ENCODE measurements at regions not wholly inside any gene's neighbourhood (a gene's known extent, or its start where the extent isn't known, plus 50 kb on each side); places are given as distances from the start of the nearest gene placed in this dataset.

- Histone ChIP-seq H3K27ac (ENCODE audit: insufficient read length, low read depth, low read length) (no peak overlapping the region), H3K56ac (ENCODE audit: insufficient read length, low read depth, low read length) (no peak overlapping the region), H2BK12ac (ENCODE audit: insufficient read length, low read depth, low read length) (no peak overlapping the region), H4K91ac (ENCODE audit: insufficient read length, low read depth, low read length) (no peak overlapping the region), H3K9ac (ENCODE audit: extremely low read depth, insufficient read length, low read length) (no peak overlapping the region), H2AFZ (ENCODE audit: low read length) (no peak overlapping the region), H3K79me2 (ENCODE audit: insufficient read depth, low read length) (no peaks in the 10 kb centered on the region), H2BK120ac (ENCODE audit: low read depth, low read length, poor library complexity, severe bottlenecking) (no peak overlapping the region), H3K9me3 (ENCODE audit: control insufficient read depth, low read depth, low read length) (no peaks in the 10 kb centered on the region), H3T11ph (ENCODE audit: low read length) (no peak overlapping the region), H4K8ac (replicated peaks; ENCODE audit: insufficient read length, low read depth, low read length) (no peak overlapping the region), H3K27me3 (ENCODE audit: insufficient read depth, low read length) (no peaks in the 10 kb centered on the region), H3K23me2 (ENCODE audit: insufficient read length, low read depth, low read length, poor library complexity, severe bottlenecking) (no peaks in the 10 kb centered on the region), H3K18ac (ENCODE audit: insufficient read length, low read depth, low read length) (no peak overlapping the region), H3K79me1 (ENCODE audit: insufficient read depth, low read depth, low read length, poor library complexity, severe bottlenecking) (no peaks in the 10 kb centered on the region), H3K14ac (ENCODE audit: insufficient read depth, low read length) (no peak overlapping the region), H2BK5ac (ENCODE audit: insufficient read length, low read length) (no peak overlapping the region), H2AK5ac (ENCODE audit: insufficient read length, low read length) (no peak overlapping the region), H4K5ac (ENCODE audit: insufficient read length, low read depth, low read length) (no peak overlapping the region), H2BK15ac (ENCODE audit: low read depth, low read length) (no peak overlapping the region), H3K23ac (ENCODE audit: insufficient read length, low read depth, low read length) (no peak overlapping the region), H4K20me1 (ENCODE audit: control insufficient read depth, insufficient read depth, insufficient read length) (no peaks in the 10 kb centered on the region), H3K4me2 (ENCODE audit: insufficient read depth, insufficient read length, low read length) (no peak overlapping the region), H3K4me1 (ENCODE audit: insufficient read depth, low read length) (no peaks in the 10 kb centered on the region), H3K4ac (ENCODE audit: low read depth, low read length) (no peak overlapping the region), H2BK20ac (ENCODE audit: low read depth, low read length, poor library complexity, severe bottlenecking) (no peak overlapping the region)
- TF ChIP-seq, protein P1, sequence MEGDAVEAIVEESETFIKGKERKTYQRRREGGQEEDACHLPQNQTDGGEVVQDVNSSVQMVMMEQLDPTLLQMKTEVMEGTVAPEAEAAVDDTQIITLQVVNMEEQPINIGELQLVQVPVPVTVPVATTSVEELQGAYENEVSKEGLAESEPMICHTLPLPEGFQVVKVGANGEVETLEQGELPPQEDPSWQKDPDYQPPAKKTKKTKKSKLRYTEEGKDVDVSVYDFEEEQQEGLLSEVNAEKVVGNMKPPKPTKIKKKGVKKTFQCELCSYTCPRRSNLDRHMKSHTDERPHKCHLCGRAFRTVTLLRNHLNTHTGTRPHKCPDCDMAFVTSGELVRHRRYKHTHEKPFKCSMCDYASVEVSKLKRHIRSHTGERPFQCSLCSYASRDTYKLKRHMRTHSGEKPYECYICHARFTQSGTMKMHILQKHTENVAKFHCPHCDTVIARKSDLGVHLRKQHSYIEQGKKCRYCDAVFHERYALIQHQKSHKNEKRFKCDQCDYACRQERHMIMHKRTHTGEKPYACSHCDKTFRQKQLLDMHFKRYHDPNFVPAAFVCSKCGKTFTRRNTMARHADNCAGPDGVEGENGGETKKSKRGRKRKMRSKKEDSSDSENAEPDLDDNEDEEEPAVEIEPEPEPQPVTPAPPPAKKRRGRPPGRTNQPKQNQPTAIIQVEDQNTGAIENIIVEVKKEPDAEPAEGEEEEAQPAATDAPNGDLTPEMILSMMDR (conservative IDR thresholded peaks at IDR 0.05), result no peak
- no peaks in the 10 kb centered on the region for H3K9me3 Mint-ChIP-seq
- no peak for DNase-seq
- no peaks in the 10 kb centered on the region for H3K36me3 Mint-ChIP-seq (ENCODE audit: insufficient read depth in 1 of 3, low read depth in 3 of 3)
- H3K4me1 Mint-ChIP-seq, result no peaks in the 10 kb centered on the region
- no CpG with 5 or more reads among the region's 5 CpGs for WGBS (ENCODE audit: extremely low coverage, insufficient read length, low lambda C conversion rate)
- H3K4me3 Mint-ChIP-seq, result no peak overlapping the region
- H3K27ac Mint-ChIP-seq, result no peak overlapping the region
- no peaks in the 10 kb centered on the region; the same call in 1 of the 2 replicates for H3K27me3 Mint-ChIP-seq (ENCODE audit: low read depth)
These were observed 89.2 kb upstream of the CAST start for GRCh38 chr5:96572864-96573512.

Measured in H9 (cell line).